ENCODE measurements at regions not wholly inside any gene's neighbourhood (a gene's known extent, or its start where the extent isn't known, plus 50 kb on each side); places are given as distances from the start of the nearest gene placed in this dataset.

DNA sequence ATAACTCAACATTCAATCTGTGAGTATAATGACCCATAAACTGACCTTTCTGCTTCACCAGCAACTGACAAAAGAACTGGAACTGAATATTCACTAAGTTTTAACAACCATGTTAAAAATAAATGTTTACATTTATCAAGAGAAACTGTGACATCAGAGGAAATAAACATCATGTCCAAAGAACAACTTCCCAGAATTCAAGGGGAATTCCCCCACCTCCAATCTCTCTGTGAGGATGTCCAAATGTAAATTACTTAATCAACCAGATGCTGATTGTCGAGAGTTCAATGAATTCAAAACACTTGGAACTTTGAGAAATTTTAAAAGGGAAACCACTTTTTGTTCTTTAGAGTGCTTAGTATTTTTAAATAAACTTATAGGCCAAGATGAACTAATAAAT lies 365.6 kb upstream of the ADGRL2 start:
- Mint-ChIP-seq H3K27ac (no peak overlapping the region), H3K27me3 (ENCODE audit: low read depth) (no peaks in the 10 kb centered on the region), H3K36me3 (ENCODE audit: insufficient read depth in 2 of 2) (no peaks in the 10 kb centered on the region), H3K9me3 (peaks cover 0 to 1% of the 10 kb centered on the region in 2 donors), H3K4me1 (ENCODE audit: low read depth) (no peaks in the 10 kb centered on the region), H3K4me3 (no peak overlapping the region)
- DNase-seq: no peak
- ATAC-seq (replicated peaks in 1 of 2): no peak

DNA sequence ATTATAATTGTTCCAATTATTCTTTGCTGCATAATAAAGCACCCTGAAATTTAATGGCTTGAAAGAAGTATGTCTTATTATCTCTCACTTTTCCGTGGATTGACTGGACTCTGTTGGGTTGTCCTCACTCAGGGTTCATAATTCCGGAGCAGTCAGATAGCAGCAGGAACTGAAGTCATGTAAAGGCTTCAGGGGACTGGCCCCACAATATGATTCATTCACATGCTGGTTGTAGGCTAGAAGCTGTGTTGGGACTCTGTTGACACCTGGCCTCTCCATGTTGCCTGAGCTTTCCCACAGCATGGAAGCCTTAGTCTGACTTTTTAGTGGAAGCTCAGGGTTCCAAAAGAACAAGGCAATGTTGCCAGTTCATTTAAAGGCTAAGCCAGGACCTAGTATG lies 367.1 kb upstream of the ADGRL2 start:
- no peak overlapping the region for H3K4me3 Mint-ChIP-seq
- H3K27ac Mint-ChIP-seq: no peak overlapping the region
- H3K36me3 Mint-ChIP-seq (ENCODE audit: insufficient read depth in 2 of 2): no peaks in the 10 kb centered on the region

DNA sequence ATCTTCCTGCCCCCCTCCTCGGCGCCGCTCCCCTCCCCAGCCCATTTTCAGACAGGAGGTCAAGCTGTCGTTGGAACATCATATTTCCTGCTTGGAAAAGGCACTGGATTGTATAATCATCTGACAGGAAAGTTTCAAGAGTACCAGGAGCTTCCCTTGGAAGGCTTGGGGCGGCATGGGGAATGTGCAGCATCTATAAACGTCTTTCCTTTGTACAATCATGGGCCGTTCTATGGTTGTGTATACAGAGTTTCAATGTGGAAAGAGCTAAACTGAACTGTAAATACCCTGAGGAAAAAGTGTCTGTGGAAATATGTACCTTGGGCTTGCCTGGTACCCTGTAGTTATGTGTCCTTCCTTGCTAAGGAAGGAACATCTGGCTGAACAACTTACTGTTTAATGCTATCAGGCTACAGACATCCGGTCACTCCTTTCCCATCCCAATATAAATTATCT lies 368.1 kb upstream of the ADGRL2 start:
- no peak overlapping the region for H3K4me3 Mint-ChIP-seq
- ATAC-seq (replicated peaks in 1 of 2) (no peak), DNase-seq (no peak)
- no peaks in the 10 kb centered on the region for H3K4me1 Mint-ChIP-seq (ENCODE audit: low read depth)
- peaks cover 0 to 4% of the 10 kb centered on the region in 2 donors for H3K9me3 Mint-ChIP-seq
- no peaks in the 10 kb centered on the region for H3K27me3 Mint-ChIP-seq (ENCODE audit: low read depth)
- H3K36me3 Mint-ChIP-seq (ENCODE audit: insufficient read depth in 2 of 2): no peaks in the 10 kb centered on the region
- no peak overlapping the region for H3K27ac Mint-ChIP-seq

More for the DNA sequence above, 367.1 kb upstream of the ADGRL2 start:
- DNase-seq (no peak), ATAC-seq (replicated peaks in 1 of 2) (no peak)
- Mint-ChIP-seq H3K9me3 (peaks cover 0 to 2% of the 10 kb centered on the region in 2 donors), H3K27me3 (ENCODE audit: low read depth) (no peaks in the 10 kb centered on the region), H3K4me1 (ENCODE audit: low read depth) (no peaks in the 10 kb centered on the region)

DNA sequence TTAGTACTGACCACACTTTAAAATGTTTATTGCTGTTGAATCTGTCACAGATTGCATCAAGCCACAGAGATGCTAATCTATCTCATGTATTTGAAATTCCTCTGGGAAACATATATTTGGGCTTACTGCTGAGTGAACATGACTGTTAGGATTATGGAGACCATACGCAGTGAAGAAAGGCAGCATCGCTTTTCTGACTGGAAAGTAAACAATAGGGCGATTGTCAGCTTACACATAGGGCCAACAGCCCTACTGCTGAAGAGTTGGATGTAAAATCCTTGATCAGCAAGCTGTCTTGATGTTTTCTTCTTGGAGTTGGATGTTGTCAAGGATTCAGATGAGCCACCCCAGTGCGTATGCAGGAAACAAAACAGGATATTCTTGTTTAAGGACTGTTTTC lies 368.7 kb upstream of the ADGRL2 start:
- Mint-ChIP-seq H3K9me3 (peaks cover 3 to 8% of the 10 kb centered on the region in 2 donors), H3K27ac (no peak overlapping the region), H3K4me1 (ENCODE audit: low read depth) (no peaks in the 10 kb centered on the region), H3K36me3 (ENCODE audit: insufficient read depth in 2 of 2) (no peaks in the 10 kb centered on the region), H3K27me3 (ENCODE audit: low read depth) (no peaks in the 10 kb centered on the region), H3K4me3 (no peak overlapping the region)
- ATAC-seq (replicated peaks in 1 of 2): no peak
- no peak for DNase-seq

DNA sequence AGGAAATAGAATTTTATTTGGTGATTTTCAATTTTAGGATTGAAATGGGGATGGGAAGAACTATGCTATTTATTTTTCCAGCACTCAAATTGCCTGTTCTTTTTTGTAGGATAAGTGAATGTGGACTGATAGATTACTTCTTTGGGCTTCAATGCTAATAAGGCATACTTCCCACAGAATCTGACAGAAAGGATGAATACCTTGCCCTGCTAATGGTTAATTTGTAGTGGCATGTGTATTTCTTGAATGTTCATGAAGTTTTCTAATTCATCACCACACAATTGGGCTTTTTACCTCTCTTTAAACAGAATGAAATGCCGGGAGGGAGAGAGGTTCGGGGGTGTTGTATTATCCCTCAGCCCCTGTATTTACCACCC lies 369.1 kb upstream of the ADGRL2 start:
- Mint-ChIP-seq H3K4me1 (ENCODE audit: low read depth) (no peaks in the 10 kb centered on the region), H3K36me3 (ENCODE audit: insufficient read depth in 2 of 2) (no peaks in the 10 kb centered on the region), H3K4me3 (no peak overlapping the region), H3K27me3 (ENCODE audit: low read depth) (no peaks in the 10 kb centered on the region), H3K27ac (no peak overlapping the region), H3K9me3 (peaks cover 3 to 13% of the 10 kb centered on the region in 2 donors)
- ATAC-seq (replicated peaks in 1 of 2) (no peak), DNase-seq (no peak)

DNA sequence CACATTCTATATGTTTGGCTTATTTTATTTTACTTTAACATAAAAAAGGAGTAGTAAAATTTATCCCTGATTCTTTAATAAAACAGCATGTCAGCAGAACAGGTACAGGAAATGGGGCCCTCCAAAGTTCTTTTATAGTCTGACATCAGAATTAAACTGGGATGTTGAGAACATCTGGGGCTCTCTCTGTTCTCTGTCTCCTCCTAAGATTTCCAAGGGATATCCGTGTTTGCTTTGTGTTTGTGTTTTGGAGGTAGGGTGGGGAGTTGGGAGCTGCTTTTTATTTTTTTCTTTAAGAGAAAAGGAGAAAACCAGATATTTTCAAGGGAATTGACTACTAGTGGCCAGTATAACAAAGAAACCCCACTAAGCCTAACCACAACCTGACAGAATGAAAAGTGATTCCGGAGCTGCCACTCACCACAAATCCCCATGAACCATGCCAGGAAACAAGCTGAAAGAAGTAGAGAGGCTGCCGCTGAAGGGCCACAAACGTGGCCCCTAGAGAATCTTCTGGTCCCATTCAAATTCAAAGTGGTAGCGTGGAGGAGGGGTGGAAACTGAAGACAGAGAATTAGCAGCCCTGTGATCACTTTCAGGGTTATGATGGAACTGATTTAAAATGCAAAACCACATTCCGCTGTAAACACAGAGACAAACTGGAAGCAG lies 369.6 kb upstream of the ADGRL2 start:
- no peak for ATAC-seq (replicated peaks in 1 of 2)
- Mint-ChIP-seq H3K27me3 (ENCODE audit: low read depth) (no peaks in the 10 kb centered on the region), H3K4me3 (no peak overlapping the region), H3K4me1 (ENCODE audit: low read depth) (no peaks in the 10 kb centered on the region), H3K9me3 (peaks cover 6 to 13% of the 10 kb centered on the region in 2 donors), H3K27ac (no peak overlapping the region), H3K36me3 (ENCODE audit: insufficient read depth in 2 of 2) (no peaks in the 10 kb centered on the region)
- no peak for DNase-seq

DNA sequence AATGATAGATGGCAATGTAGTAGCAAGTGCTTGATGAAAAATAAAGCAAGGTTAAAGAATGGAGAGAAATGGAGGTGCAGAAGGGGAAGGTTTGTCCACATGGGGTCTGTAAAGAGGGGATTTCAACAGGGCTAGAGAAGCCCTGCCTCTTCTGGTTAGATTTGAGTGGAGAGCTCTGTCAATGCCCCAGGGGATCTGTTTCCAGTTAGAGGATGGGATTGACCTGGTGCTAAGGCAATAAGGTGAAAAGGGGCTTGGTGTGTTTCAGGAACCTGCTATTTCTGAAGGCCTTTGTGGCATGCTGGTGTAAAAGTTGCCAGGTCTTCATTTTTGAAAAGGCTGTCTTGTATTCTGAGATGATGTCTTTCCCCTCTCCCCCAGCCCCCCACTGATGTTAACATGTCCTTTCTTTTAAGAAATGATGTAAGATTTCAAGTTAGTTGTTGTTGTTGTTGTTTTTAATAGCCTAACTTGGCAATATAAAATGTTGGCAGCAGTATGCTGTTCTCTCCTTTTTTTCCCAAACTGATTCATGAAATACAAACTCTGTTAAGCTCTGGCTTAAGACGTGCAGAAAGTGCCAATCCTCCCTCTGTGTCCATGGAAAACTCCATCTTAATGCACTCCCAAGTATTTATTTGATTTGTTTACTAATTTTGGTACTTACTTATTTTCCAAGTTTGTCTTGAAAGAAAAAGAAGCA lies 370.3 kb upstream of the ADGRL2 start:
- no peak overlapping the region for H3K4me3 Mint-ChIP-seq
- H3K36me3 Mint-ChIP-seq (ENCODE audit: insufficient read depth in 2 of 2): no peaks in the 10 kb centered on the region
- DNase-seq: no peak
- H3K27me3 Mint-ChIP-seq (ENCODE audit: low read depth): no peaks in the 10 kb centered on the region
- no peaks in the 10 kb centered on the region for H3K4me1 Mint-ChIP-seq (ENCODE audit: low read depth)
- no peak for ATAC-seq (replicated peaks in 1 of 2)
- peaks cover 6 to 14% of the 10 kb centered on the region in 2 donors for H3K9me3 Mint-ChIP-seq
- H3K27ac Mint-ChIP-seq: no peak overlapping the region

DNA sequence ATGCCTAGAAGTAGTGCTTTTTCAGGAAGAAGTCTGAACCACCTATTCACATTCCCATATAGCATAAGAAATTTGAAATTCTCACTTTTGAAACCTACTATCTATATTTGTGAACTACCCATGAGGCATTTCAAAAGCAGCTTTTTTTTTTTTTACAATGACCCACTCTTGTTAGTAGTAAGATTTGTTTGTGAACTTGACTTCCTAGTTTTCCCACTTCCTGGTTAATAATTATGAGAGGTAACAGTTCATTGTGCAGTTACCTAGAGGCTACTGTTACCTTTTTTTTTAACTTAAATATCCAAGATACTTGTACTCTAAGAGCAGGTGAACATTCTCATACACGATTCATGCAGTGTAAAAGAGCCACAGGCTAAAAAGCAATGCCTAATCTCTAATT lies 371.7 kb upstream of the ADGRL2 start:
- DNase-seq (no peak), ATAC-seq (replicated peaks in 1 of 2) (no peak)
- Mint-ChIP-seq H3K4me1 (ENCODE audit: low read depth) (no peaks in the 10 kb centered on the region), H3K4me3 (no peak overlapping the region), H3K27me3 (ENCODE audit: low read depth) (no peaks in the 10 kb centered on the region), H3K36me3 (ENCODE audit: insufficient read depth in 2 of 2) (no peaks in the 10 kb centered on the region), H3K27ac (no peak overlapping the region), H3K9me3 (peaks cover 6 to 15% of the 10 kb centered on the region in 2 donors)

DNA sequence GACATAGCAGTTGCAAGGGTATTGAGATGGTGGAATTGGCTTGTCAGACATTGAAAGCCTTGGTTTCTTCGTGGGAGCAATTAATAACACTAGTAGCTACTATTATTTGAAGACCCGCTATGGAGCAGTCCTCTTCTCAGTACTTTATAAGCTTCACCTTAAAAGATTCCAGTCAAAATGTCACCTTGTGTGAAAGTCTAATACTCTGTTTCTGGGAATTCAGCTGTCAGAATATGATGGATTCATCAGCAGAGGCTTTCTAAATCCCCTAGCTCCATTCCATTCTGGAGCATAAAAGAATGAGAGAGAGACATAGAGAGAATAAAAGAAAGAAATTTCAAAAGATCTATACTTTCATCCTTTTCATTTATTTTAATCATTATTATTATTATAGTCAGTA lies 375.9 kb upstream of the ADGRL2 start:
- H3K9me3 Mint-ChIP-seq: peaks cover 6 to 13% of the 10 kb centered on the region in 2 donors
- ATAC-seq (replicated peaks in 1 of 2): no peak
- no peaks in the 10 kb centered on the region for H3K27me3 Mint-ChIP-seq (ENCODE audit: low read depth)
- DNase-seq: no peak
- no peak overlapping the region for H3K27ac Mint-ChIP-seq
- H3K4me1 Mint-ChIP-seq (ENCODE audit: low read depth): no peaks in the 10 kb centered on the region
- no peaks in the 10 kb centered on the region for H3K36me3 Mint-ChIP-seq (ENCODE audit: insufficient read depth in 2 of 2)
- no peak overlapping the region for H3K4me3 Mint-ChIP-seq

DNA sequence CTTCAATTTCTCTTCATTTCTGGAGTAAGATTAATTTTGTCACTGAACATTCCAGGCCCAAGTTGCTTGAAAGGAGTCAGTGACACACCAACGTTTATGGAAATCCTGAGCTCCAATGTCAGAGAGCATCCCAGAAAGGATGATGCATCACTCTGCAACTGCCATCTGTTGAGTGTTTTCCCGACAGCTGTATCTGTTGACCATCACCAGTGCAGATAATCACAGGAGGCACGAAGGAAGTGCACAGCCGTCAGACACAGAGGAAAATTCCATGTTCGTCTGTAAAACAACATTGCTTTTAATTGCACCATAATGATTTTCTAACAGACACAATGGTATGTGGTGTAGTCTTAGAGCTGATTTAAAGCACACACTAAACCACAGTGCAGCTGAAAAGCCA lies 376.7 kb upstream of the ADGRL2 start:
- Mint-ChIP-seq H3K4me1 (ENCODE audit: low read depth) (no peaks in the 10 kb centered on the region), H3K27ac (no peak overlapping the region), H3K36me3 (ENCODE audit: insufficient read depth in 2 of 2) (no peaks in the 10 kb centered on the region), H3K27me3 (ENCODE audit: low read depth) (no peaks in the 10 kb centered on the region), H3K4me3 (no peak overlapping the region), H3K9me3 (peaks cover 6 to 13% of the 10 kb centered on the region in 2 donors)
- no peak for DNase-seq
- no peak for ATAC-seq (replicated peaks in 1 of 2)

DNA sequence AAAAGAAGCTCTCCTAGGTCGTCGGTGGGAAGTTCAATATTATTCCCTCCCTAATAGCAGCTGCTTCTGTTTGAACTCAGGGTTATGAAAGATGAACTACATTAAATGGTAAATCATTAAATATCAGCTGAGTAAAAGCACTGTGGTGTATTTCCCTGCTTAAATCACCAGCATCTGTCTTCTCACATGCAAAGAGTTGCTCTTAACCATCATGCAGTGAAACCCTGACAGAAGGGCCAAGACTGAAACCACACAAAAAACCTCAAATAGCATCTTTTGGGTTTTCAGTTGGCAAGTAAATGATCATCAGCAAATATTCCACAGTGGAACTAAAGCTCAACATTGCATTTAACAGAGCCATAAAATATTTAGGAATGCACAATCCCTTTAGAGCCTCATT lies 380.0 kb upstream of the ADGRL2 start:
- H3K4me3 Mint-ChIP-seq: no peak overlapping the region
- H3K27me3 Mint-ChIP-seq (ENCODE audit: low read depth): no peaks in the 10 kb centered on the region
- H3K4me1 Mint-ChIP-seq (ENCODE audit: low read depth): no peaks in the 10 kb centered on the region
- no peak for DNase-seq
- H3K9me3 Mint-ChIP-seq: peaks cover 0 to 2% of the 10 kb centered on the region in 2 donors
- H3K36me3 Mint-ChIP-seq (ENCODE audit: insufficient read depth in 2 of 2): no peaks in the 10 kb centered on the region
- ATAC-seq (replicated peaks in 1 of 2): no peak
- no peak overlapping the region for H3K27ac Mint-ChIP-seq

DNA sequence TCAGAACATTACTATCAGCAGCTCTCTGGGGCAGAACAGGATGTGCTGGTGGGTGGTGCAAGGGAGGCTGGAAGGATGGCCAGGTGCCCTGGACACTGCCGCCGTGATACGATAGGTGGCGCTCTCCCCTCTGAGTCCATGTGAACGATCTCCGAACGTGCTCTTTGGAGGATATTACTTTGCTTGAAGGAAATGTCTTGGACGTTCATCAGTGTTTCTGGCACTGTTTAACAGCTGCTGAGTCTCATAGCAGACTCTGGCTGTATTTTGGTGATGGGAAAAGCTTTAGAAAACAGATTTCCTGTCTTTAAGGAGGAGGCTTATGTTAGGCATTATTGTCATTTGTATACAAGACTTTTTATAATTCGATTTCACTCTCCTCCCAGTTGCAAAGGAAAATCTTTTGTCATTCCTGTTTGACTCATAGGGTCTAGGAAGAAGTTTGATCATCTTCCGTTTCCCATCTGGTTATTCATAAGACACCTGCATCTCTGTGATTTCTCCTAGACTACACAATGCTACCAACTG lies 386.2 kb upstream of the ADGRL2 start:
- ATAC-seq (replicated peaks in 1 of 2) (peak in 1 of 2 donors; percentile 25), DNase-seq (peak; percentile 14 to 20)
- no peaks in the 10 kb centered on the region for H3K36me3 Mint-ChIP-seq (ENCODE audit: insufficient read depth in 2 of 2)
- no peaks in the 10 kb centered on the region for H3K4me1 Mint-ChIP-seq (ENCODE audit: low read depth)
- peaks cover 0 to 3% of the 10 kb centered on the region in 2 donors for H3K9me3 Mint-ChIP-seq
- no peak overlapping the region for H3K4me3 Mint-ChIP-seq
- no peaks in the 10 kb centered on the region for H3K27me3 Mint-ChIP-seq (ENCODE audit: low read depth)
- no peak overlapping the region for H3K27ac Mint-ChIP-seq

DNA sequence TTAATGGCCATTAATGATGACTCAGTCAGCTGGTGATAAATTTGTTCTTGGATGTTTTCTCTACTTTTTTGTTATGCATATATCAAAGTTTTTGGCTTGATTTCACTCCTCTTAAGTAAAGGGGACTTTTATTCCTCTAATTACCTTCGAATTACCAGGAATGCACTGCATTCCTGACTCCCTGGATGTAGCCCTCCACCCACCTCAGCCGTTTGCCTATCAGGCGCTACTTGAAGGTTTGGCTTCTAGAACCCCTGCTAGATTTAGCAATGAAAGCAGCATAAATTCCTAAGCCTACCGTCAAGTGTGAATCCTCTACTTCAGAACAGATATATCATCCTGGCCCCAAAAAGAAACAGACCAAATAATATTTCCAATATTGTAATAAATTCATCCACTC lies 387.8 kb upstream of the ADGRL2 start:
- ATAC-seq (replicated peaks in 1 of 2): no peak
- H3K27me3 Mint-ChIP-seq (ENCODE audit: low read depth): no peaks in the 10 kb centered on the region

More for the DNA sequence above, 387.8 kb upstream of the ADGRL2 start:
- no peak for DNase-seq
- Mint-ChIP-seq H3K4me3 (no peak overlapping the region), H3K36me3 (ENCODE audit: insufficient read depth in 2 of 2) (no peaks in the 10 kb centered on the region), H3K9me3 (peaks cover 0 to 3% of the 10 kb centered on the region in 2 donors), H3K27ac (no peak overlapping the region), H3K4me1 (ENCODE audit: low read depth) (no peaks in the 10 kb centered on the region)

Measured in activated T-cell treated with anti-CD3 and anti-CD28 coated beads, Interleukin-2, amount 50 U/mL, for 72 hours (primary cell).